OCI-LY1 (cell line): ENCODE measurements at regions not wholly inside any gene's neighbourhood (a gene's known extent, or its start where the extent isn't known, plus 50 kb on each side); places are given as distances from the start of the nearest gene placed in this dataset.
"Not testable (repeated sequence)": the region's sequence is repeated elsewhere in the genome, so short reads cannot be mapped to it uniquely, and the experiment has no call there.

Experiments
- H2AFZ ChIP-seq: fragments of 200-600 bp; sonication (generic), shearing (Covaris generic); 2 replicates; pipeline ENCODE4 v1.6.0; 2014; ENCODE audit warnings: antibody characterized with exemption, mild to moderate bottlenecking, low read length
- H3F3A ChIP-seq: fragments of 200-600 bp; sonication (generic), shearing (Covaris generic); 2 replicates; pipeline ENCODE4 v1.6.0; 2014; ENCODE audit warnings: mild to moderate bottlenecking, antibody characterized with exemption, low read length, moderate library complexity; ENCODE audit not compliant: insufficient read depth
- H3K27ac ChIP-seq: fragments of 200-600 bp; sonication (generic); 2 replicates; pipeline ENCODE4 v1.5.1; 2014; ENCODE audit warnings: low read length, mixed run types, mild to moderate bottlenecking, low read depth; ENCODE audit not compliant: poor library complexity, severe bottlenecking
- H3K27me3 ChIP-seq: fragments of 200-600 bp; sonication (generic); 2 replicates; pipeline ENCODE4 v1.6.0; 2014; ENCODE audit warnings: antibody characterized with exemption, mild to moderate bottlenecking, low read length, moderate library complexity; ENCODE audit not compliant: insufficient read depth
- H3K36me3 ChIP-seq: fragments of 200-600 bp; sonication (generic); 2 replicates; pipeline ENCODE4 v1.6.1; 2014; ENCODE audit warnings: mild to moderate bottlenecking, antibody characterized with exemption, low read length, moderate library complexity, mixed read lengths; ENCODE audit not compliant: insufficient read depth
- H3K4me1 ChIP-seq: fragments of 200-600 bp; sonication (generic); 2 replicates; pipeline ENCODE4 v1.5.1; 2014; ENCODE audit warnings: mild to moderate bottlenecking, low read length, moderate library complexity; ENCODE audit not compliant: insufficient read depth, severe bottlenecking
- H3K4me2 ChIP-seq: fragments of 200-600 bp; sonication (generic), shearing (Covaris generic); 2 replicates; pipeline ENCODE4 v1.6.1; 2014; ENCODE audit warnings: low read length
- H3K4me3 ChIP-seq: fragments of 200-600 bp; sonication (generic); 2 replicates; pipeline ENCODE4 v1.5.1; 2014; ENCODE audit warnings: low read length, low read depth, mild to moderate bottlenecking, mixed read lengths; ENCODE audit not compliant: poor library complexity, severe bottlenecking
- H3K79me2 ChIP-seq: fragments of 200-600 bp; shearing (Covaris generic); 2 replicates; pipeline ENCODE4 v1.6.1; 2016; ENCODE audit warnings: mixed run types, low read length, mixed read lengths; ENCODE audit not compliant: insufficient read depth
- H3K9ac ChIP-seq: fragments of 200-600 bp; sonication (generic), shearing (Covaris generic); 2 replicates; pipeline ENCODE4 v1.6.1; 2014; ENCODE audit warnings: mild to moderate bottlenecking, low read length, mixed read lengths
- H3K9me2 ChIP-seq: fragments of 200-600 bp; sonication (generic), shearing (Covaris generic); 2 replicates; pipeline ENCODE4 v1.6.1; 2014; ENCODE audit warnings: low read depth, mild to moderate bottlenecking, low read length, mixed read lengths
- H3K9me3 ChIP-seq: fragments of 200-600 bp; shearing (Covaris generic); 2 replicates; pipeline ENCODE4 v1.6.1; 2014; ENCODE audit warnings: low read length, mixed read lengths
- H4K20me1 ChIP-seq: fragments of 200-600 bp; sonication (generic), shearing (Covaris generic); 2 replicates; pipeline ENCODE4 v1.6.0; 2016; ENCODE audit warnings: mild to moderate bottlenecking, low read length; ENCODE audit not compliant: insufficient read depth
- CTCF ChIP-seq: fragments of 200-600 bp; sonication (generic), shearing (Covaris generic); IDR thresholded peaks from 2 replicates; pipeline ENCODE4 v1.5.1; 2017; ENCODE audit warnings: mild to moderate bottlenecking, antibody characterized with exemption, low read length, moderate library complexity, mixed read lengths
- EZH2 ChIP-seq: fragments of 200-600 bp; sonication (generic), shearing (Covaris generic); IDR thresholded peaks from 2 replicates; pipeline ENCODE4 v1.8.0; 2017; ENCODE audit warnings: borderline replicate concordance, mixed run types, mild to moderate bottlenecking, antibody characterized with exemption, low read length, moderate library complexity, mixed read lengths

DNA sequence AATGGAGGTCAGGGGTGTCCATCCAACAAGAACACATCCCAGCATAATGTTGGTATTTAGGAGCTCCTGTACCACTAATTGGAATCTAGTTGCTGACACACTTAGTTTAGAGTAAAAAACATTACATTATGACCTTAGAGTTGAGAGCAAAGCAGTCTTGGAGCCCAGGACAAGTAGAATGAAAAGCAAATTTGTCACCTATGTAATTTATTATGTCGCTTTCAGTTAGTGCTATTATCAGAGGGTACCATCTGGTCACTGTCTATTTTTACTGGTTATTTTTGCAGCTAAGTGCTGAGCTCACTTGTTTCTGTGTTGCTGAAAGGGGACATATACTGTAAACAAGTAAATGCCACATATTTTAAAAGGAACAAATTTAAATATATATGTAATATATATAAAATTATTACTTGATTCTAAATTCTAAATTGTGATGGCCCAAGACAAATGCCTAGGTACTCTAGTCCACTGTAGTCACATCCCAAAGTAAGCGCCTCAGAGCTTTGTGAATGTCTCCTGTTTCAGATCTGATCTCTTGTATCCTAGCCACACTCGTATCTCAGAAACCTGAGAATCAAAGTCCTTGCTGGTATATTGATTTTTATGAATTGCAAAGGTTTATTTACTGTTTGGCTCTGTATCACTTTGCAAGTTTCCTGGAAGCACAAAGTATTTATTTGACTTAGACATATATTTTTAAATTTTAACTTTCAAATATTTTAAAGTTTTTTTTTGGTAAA lies 148.6 kb upstream of the MAN1A1 start:
- no peaks in the 10 kb centered on the region for H3K9me2 ChIP-seq
- no peak overlapping the region for H3K4me2 ChIP-seq
- H3K4me3 ChIP-seq = no peak overlapping the region
- H3K27ac ChIP-seq = no peak overlapping the region
- no peaks in the 10 kb centered on the region for H3K4me1 ChIP-seq
- H3F3A ChIP-seq = no peaks in the 10 kb centered on the region; the same call in 1 of the 2 replicates
- no peak overlapping the region for H3K9ac ChIP-seq
- H3K79me2 ChIP-seq = no peaks in the 10 kb centered on the region
- no peaks in the 10 kb centered on the region for H3K27me3 ChIP-seq
- no peaks in the 10 kb centered on the region for H3K36me3 ChIP-seq
- H4K20me1 ChIP-seq = no peaks in the 10 kb centered on the region
- TF ChIP-seq EZH2 (no peak), CTCF (no peak)
- no peaks in the 10 kb centered on the region for H3K9me3 ChIP-seq
- H2AFZ ChIP-seq = no peak overlapping the region

GRCh38 chr6:119495230-119495683 lies 145.7 kb upstream of the MAN1A1 start:
- Histone ChIP-seq H3K4me1 (no peaks in the 10 kb centered on the region), H3K27ac (no peak overlapping the region), H3K4me3 (no peak overlapping the region), H3K27me3 (no peaks in the 10 kb centered on the region), H2AFZ (no peak overlapping the region), H3K9me2 (no peaks in the 10 kb centered on the region), H3K79me2 (no peaks in the 10 kb centered on the region), H3K9ac (no peak overlapping the region), H4K20me1 (no peaks in the 10 kb centered on the region), H3K9me3 (no peaks in the 10 kb centered on the region), H3K4me2 (no peak overlapping the region), H3F3A (no peaks in the 10 kb centered on the region; the same call in 1 of the 2 replicates), H3K36me3 (no peaks in the 10 kb centered on the region; the same call in 1 of the 2 replicates)
- no peak for TF ChIP-seq CTCF
- TF ChIP-seq EZH2 = no peak

DNA sequence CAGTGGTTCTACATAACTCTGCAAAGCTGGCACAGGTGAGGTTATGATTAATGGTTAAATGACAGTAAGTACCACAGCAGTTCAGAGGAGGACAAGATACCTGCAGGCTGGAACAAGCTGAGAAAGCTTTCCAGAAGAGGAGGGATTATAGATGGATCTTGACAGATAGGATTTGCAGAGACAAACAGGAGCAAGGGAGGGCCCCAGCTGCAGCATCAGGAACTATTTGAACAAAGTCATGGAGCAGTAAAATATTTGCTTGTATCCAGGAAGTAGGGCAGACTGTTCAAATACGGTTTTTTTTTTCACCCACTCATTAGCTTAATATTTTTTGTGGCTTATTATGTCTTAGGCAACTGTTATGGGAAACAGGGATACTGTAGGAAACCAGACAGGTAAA lies 144.4 kb upstream of the MAN1A1 start:
- Histone ChIP-seq H3K27ac (no peak overlapping the region), H3K9me3 (no peaks in the 10 kb centered on the region), H3K4me1 (no peaks in the 10 kb centered on the region), H3K36me3 (no peaks in the 10 kb centered on the region; the same call in 1 of the 2 replicates), H3K27me3 (no peaks in the 10 kb centered on the region), H3F3A (no peaks in the 10 kb centered on the region; the same call in 1 of the 2 replicates), H3K4me3 (no peak overlapping the region), H3K79me2 (no peaks in the 10 kb centered on the region), H3K9me2 (no peaks in the 10 kb centered on the region), H3K4me2 (no peak overlapping the region), H2AFZ (no peak overlapping the region), H4K20me1 (no peaks in the 10 kb centered on the region), H3K9ac (no peak overlapping the region)
- TF ChIP-seq EZH2 (no peak), CTCF (no peak)

DNA sequence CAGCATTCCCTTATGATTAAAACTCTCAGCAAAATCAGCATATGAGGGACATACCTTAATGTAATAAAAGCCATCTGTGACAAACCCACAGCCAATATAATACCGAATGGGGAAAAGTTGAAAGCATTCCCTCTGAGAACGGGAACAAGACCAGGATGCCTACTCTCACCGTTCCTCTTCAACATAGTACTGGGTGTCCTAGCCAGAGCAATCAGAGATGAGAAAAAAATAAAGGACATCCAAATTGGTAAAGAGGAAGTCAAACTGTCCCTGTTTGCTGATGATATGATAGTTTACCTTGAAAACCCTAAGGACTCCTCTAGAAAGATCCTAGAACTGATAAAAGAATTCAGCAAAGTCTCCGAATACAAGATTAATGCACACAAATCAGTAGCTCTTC lies 141.6 kb upstream of the MAN1A1 start:
- H3K9ac ChIP-seq, H3K4me1 ChIP-seq, H3K4me3 ChIP-seq, H3K79me2 ChIP-seq, H3K36me3 ChIP-seq, H2AFZ ChIP-seq, H4K20me1 ChIP-seq, H3K9me2 ChIP-seq, H3K27me3 ChIP-seq, H3K9me3 ChIP-seq, H3F3A ChIP-seq, H3K27ac ChIP-seq, H3K4me2 ChIP-seq: not testable (repeated sequence)

DNA sequence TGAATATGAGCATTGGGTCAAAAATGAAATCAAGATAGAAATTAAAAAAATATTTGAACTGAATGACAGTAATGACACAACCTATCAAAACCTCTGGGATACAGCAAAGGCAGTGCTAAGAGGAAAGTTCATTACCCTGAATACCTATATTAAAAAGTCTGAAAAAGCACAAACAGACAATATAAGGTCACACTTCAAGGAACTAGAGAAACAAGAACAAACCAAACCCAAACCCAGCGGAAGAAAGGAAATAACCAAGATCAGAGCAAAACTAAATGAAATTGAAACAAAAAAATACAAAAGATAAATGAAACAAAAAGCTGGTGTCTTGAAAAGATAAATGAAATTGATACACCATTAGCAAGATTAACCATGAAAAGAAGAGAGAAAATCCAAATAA lies 140.5 kb upstream of the MAN1A1 start:
- H2AFZ ChIP-seq, H3F3A ChIP-seq, H3K9me3 ChIP-seq, H3K9ac ChIP-seq, H4K20me1 ChIP-seq, H3K9me2 ChIP-seq, H3K27me3 ChIP-seq, H3K27ac ChIP-seq, H3K4me1 ChIP-seq, H3K4me2 ChIP-seq, H3K79me2 ChIP-seq, H3K4me3 ChIP-seq, H3K36me3 ChIP-seq: not testable (repeated sequence)
